GM19035 (cell line): ENCODE measurements at regions not wholly inside any gene's neighbourhood (a gene's known extent, or its start where the extent isn't known, plus 50 kb on each side); places are given as distances from the start of the nearest gene placed in this dataset.
A peak's percentile ranks its signal among the peaks of the same experiment; 100 is the strongest.

Source experiments
- ATAC-seq: cut with Tn5 transposase; IDR thresholded peaks from one replicate; pipeline ENCODE4 v1.9.1; 2021; ENCODE audit not compliant: unreplicated experiment

- peak; percentile 82 for ATAC-seq
Observed at GRCh38 chr14:95442633-95443021, 73.8 kb downstream of the SYNE3 start.

DNA sequence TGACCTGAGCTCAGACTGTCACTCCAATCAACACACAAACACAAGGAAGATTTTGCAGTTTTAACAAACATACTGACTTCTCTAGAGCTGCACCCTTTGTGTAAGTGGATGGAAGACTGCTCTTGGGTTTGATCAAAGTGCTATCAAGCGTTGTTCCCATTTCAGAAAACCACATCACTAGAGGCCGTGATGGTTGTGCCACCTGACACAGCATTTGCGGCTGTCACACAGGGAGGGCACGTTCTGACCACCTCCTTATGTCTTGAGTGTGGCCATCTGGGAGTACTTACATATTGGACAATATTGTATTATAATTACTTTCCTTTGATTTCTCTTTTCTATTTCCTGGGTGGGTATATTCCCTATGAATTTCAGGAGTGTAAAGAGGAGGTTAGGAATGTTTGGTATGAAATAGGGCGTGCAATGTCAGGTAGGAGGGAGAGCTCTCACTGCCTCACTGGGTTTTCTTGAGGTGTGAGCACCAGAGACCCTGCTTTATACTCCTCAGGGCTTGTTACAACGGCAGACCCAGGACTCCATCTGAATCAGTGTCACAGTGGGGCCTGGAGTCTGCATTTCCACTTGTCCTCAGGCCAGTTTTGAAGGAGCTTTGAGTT lies 74.3 kb downstream of the SYNE3 start:
- ATAC-seq = no peak

DNA sequence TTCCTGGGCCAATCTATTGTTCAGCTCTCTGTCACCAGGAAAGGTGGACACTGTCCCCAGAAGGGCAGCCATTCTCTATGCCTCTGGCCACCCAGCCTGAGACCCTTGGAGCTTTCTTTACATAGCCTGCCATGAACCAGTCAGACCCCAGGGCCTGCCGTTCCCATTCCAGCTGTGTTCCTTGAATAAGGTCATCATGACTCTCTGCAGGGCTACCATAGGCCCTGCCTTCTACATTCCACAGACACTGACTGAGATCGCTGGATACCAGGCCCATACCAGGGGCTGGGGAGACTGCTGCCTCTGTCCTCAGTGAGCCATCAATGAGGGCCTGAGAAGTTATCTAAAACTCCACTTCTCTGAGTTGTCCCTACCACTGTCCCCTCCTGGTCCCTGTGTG lies 75.5 kb downstream of the SYNE3 start:
- no peak for ATAC-seq

- ATAC-seq = no peak
Observed at GRCh38 chr14:95440496-95440895, 76.0 kb downstream of the SYNE3 start.

DNA sequence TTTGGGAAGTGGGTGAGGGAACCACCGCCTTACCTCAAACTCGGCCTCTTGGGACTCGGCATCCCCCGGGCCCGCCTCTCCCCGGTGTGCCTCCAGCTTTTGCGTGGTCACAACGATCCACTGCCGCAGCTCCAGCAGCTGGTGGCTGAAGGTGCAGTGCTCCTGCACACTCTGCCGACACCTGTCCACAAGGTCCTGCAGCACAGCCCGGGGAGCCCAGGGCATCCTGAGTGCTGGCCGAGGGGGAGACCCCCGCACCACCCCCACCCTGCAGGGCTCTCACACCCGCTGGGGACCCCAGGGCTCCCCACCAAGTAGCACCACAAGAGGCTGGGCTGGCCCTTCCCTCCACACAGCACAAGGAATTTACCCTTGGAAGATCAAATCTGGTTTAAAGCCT lies 76.6 kb downstream of the SYNE3 start:
- ATAC-seq = no peak

DNA sequence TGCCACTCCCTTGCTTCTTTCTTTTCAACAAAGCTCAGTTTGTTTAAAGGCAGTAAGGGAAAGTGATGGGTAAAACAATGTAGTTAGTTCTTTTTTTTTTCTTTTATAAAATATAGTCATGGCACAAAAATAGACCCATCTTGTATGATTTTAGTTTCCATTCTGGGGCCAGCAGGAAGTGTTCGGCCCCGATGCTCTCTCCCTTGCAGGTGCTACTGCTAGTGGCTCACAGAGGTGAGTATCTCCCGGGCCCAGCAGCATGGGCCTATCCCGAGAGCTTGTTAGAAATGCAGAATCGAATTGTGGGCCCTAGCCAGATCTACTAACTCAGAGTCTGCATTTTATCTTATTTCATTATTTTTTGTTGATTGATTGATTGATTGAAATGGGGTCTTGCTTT lies 78.7 kb downstream of the SYNE3 start:
- ATAC-seq = no peak

GRCh38 chr14:95436354-95436753 lies 80.1 kb downstream of the SYNE3 start:
- ATAC-seq = no peak

DNA sequence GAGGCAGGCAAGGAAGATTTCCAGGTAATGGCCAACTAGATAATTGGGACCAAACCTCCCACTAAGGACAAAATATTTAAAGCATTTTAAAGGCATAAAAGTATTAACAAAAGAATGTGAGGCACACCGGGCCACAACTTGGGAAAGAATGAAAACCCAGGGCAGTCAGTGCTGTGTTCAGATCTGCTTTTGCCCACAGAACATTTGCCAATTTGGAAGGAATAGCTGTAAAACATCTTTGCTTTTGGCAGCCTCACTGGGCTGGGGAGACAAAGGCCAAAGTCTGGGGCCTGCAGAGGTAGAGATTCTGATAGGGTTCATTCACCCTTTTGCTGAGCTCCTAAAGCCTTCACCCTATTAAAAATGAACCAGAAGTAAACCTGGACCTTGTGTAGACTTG lies 82.3 kb downstream of the SYNE3 start:
- no peak for ATAC-seq

DNA sequence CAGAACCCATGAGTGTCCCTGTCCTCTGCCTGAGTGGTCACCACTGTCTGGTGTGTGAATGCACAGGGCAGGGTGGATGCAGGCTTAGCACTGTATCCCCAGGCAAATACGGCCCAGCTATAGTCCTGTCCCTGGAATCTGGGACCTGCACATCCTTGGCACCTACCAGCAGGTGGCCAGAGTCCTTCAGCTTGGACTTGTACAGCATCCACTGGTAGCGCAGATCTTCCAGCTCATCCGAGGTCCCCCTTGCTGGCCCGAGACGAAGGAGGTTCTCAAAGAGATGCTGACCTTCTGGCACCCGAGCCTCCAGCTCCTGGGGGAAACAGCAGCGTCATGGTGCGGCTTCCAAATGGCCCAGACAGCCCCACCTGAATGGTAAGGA lies 83.4 kb downstream of the SYNE3 start:
- ATAC-seq = no peak

DNA sequence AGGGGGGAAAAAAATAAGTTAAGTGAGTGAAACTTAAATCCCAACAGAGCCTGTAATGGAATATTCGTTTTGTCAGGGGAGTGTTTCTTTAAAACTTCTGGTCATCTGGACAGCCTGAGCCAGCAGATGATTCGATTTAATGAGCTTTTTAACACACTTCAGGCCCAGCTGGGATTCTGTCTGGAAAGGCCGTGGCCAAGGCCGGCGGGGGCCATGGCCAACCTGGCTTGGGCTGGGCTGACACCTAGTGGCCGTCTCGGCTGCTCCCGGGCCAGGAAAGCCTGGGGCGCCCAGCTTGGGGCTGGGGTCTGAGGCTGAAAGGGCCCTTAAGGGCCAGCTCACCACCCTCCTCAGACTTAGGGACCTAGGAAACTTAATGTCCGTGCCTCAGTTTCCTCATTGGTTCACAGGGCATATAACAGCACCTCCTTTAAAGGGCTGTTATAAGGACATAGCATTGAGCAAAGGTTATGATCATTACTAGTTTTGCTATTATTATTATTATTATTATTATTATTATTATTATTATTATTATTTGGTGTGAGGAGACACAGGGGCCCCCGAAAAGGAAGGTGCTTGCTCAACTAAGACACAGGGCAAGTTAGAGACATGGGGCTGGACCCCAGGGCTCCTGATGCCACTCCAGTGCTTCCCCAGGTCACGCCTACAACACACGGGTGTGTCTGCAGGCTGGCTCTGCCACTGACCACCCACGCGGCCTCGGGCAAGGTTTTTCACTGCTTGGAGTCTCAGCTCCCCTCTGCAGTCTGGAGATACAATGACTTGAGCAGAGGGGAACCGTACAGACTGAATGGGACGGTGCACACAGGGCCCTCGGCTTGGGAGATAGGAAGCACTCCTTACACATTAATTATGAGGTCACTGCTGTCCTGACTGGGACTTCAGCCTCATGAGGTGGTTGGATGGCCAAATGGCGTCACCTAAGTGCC lies 84.0 kb downstream of the SYNE3 start:
- no peak for ATAC-seq

DNA sequence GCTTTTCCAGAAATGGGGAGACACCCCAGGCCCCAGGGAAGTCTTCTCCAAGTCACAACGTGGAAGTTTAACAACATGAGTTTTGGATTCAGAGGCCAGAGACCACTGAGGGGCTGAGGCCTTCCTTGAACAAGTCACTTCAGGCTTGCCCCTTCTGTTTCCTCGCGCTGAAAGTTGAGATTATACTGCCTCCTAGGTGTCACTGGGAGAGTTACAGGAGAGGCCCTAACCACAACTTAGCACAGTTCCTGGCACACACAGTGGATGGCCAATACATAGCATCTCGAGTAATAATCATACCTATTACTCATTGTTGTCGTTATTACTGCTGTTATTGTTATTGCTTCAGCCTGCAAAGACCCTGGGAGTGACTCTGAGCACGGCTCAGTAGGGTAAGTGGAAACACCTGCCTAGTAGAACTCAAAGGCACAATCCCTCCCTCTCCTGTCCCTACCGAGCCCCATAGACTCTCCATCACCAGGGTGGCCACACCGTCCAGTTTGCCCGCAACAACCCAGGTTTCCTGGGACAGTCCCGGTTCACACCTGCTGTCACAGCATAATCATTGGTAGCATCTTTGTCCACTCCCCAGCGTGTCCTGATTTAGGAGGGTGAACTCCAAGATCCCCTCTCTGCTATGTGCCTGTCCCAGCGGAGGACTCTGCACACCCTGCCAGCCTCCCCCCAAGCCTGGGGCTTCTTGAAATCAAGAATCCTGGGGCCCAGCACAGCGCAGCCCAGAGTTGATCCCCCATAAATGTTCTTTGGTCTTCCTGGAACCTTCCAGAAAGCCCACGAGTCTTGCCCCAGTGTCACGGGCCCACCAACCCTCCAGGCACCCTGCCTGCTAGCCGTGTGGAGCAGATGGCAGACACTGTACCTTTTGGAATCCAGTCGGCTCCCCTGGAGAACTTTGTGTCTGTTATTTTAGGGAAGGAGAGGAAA lies 85.0 kb downstream of the SYNE3 start:
- no peak for ATAC-seq

- no peak for ATAC-seq
Observed at GRCh38 chr14:95428557-95428956, 87.9 kb downstream of the SYNE3 start.

DNA sequence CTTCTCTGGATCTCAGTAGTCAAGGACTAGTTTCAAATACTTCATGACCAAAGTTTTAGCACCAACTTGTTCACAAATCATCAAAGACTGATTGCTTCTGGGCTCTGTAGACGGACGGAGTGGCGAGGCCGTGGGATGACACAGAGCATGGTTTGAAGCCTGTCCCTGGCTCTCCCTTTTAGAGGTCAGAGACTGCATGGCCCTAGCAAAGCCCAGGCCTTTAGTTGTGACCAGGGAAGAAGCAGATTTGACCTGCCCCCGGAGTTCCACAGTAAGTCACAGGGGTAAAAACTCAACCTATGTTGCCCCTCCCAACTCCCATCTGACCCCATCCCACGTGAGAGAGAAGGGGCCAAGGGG lies 90.4 kb downstream of the SYNE3 start:
- ATAC-seq = no peak

- ATAC-seq = no peak
Observed at GRCh38 chr14:95425369-95426115, 90.9 kb downstream of the SYNE3 start.

- no peak for ATAC-seq
Observed at GRCh38 chr14:95424529-95424928, 91.9 kb downstream of the SYNE3 start.

- no peak for ATAC-seq
Observed at GRCh38 chr14:95421741-95422140, 94.7 kb downstream of the SYNE3 start.

DNA sequence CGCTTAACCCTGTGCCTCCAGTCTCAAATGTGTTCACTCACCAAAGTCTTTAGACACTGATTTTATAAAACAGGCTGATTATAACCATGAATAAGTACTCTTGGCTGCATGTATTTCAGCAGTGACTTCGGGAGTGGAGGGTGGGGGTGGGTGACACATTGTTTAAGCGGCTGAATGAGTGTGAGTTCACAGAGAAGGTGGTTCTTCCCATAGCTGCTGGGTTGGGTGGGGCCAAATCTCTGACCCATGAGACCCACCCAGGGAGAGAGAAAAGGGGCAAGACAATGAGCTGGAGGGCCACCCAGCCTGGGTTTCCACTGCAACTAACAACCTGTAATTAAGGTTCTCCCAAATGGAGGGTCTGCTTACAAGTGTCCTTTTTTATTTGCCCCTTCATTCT lies 96.4 kb downstream of the SYNE3 start:
- no peak for ATAC-seq

- no peak for ATAC-seq
Observed at GRCh38 chr14:95419569-95419968, 96.9 kb downstream of the SYNE3 start.

GRCh38 chr14:95418858-95419257 lies 97.6 kb downstream of the SYNE3 start:
- ATAC-seq = no peak

GRCh38 chr14:95417492-95417891 lies 97.8 kb upstream of the CLMN start:
- no peak for ATAC-seq

- no peak for ATAC-seq
Observed at GRCh38 chr14:95415993-95416392, 96.3 kb upstream of the CLMN start.
